HG03442 (cell line): ENCODE measurements at regions not wholly inside any gene's neighbourhood (a gene's known extent, or its start where the extent isn't known, plus 50 kb on each side); places are given as distances from the start of the nearest gene placed in this dataset.
"Not testable (repeated sequence)": the region's sequence is repeated elsewhere in the genome, so short reads cannot be mapped to it uniquely, and the experiment has no call there.

Source experiments
- ATAC-seq: cut with Tn5 transposase; IDR thresholded peaks from one replicate; pipeline ENCODE4 v1.9.1; 2021; ENCODE audit warnings: mild to moderate bottlenecking, moderate library complexity; ENCODE audit not compliant: unreplicated experiment

- ATAC-seq, result no peak
Observed at GRCh38 chr13:94824601-94825000, 112.3 kb upstream of the SOX21 start.

- no peak for ATAC-seq
Observed at GRCh38 chr13:94822356-94822755, 110.0 kb upstream of the SOX21 start.

- ATAC-seq, result no peak
Observed at GRCh38 chr13:94816256-94816655, 103.9 kb upstream of the SOX21 start.

- peak; percentile 76 for ATAC-seq
Observed at GRCh38 chr13:94813920-94814475, 101.7 kb upstream of the SOX21 start.

GRCh38 chr13:94811753-94812152, 99.4 kb upstream of the SOX21 start:
- ATAC-seq, result no peak

- ATAC-seq, result no peak
Observed at GRCh38 chr13:94800423-94800822, 88.1 kb upstream of the SOX21 start.

- no peak for ATAC-seq
Observed at GRCh38 chr13:94799299-94799698, 87.0 kb upstream of the SOX21 start.

- no peak for ATAC-seq
Observed at GRCh38 chr13:94798738-94799137, 86.4 kb upstream of the SOX21 start.

- no peak for ATAC-seq
Observed at GRCh38 chr13:94795292-94795691, 82.9 kb upstream of the SOX21 start.

- ATAC-seq, result not testable (repeated sequence)
Observed at GRCh38 chr13:94786246-94786645, 73.9 kb upstream of the SOX21 start.

GRCh38 chr13:94784066-94784465, 71.7 kb upstream of the SOX21 start:
- no peak for ATAC-seq

GRCh38 chr13:94783489-94783888, 71.1 kb upstream of the SOX21 start:
- no peak for ATAC-seq

- ATAC-seq, result no peak
Observed at GRCh38 chr13:94780421-94780820, 68.1 kb upstream of the SOX21 start.

GRCh38 chr13:94778986-94779385, 66.6 kb upstream of the SOX21 start:
- no peak for ATAC-seq

- ATAC-seq, result no peak
Observed at GRCh38 chr13:94778585-94778984, 66.2 kb upstream of the SOX21 start.

GRCh38 chr13:94776956-94777355, 64.6 kb upstream of the SOX21 start:
- no peak for ATAC-seq

GRCh38 chr13:94776300-94776699, 64.0 kb upstream of the SOX21 start:
- no peak for ATAC-seq

- no peak for ATAC-seq
Observed at GRCh38 chr13:94765814-94766213, 53.5 kb upstream of the SOX21 start.

GRCh38 chr13:94764576-94765321, 52.4 kb upstream of the SOX21 start:
- no peak for ATAC-seq
